Natural killer cell (primary cell): ENCODE measurements at regions not wholly inside any gene's neighbourhood (a gene's known extent, or its start where the extent isn't known, plus 50 kb on each side); places are given as distances from the start of the nearest gene placed in this dataset.

Experiments used
- ATAC-seq, 3 donors: fragments of 150-1000 bp in 2 of 3; fragments of 200-7000 bp in 1 of 3; cut with Tn5 transposase; 1 replicate in 1 of 3; 2 replicates in 2 of 3; pipeline ENCODE4 v1.10.0; 2021; ENCODE audit warnings: mild to moderate bottlenecking in 2 of 3, moderate library complexity in 2 of 3
- DNase-seq, 2 donors: peaks; one replicate each; pipeline versions ENCODE4 v3.0.0 to v3.0.0-alpha.2; 2013 to 2021; ENCODE audit warnings: mixed read lengths in 1 of 2
- H3K27ac ChIP-seq: one replicate; pipeline ENCODE4 v1.5.1; 2013; ENCODE audit warnings: mild to moderate bottlenecking, low read length
- H3K27me3 ChIP-seq: one replicate; pipeline ENCODE4 v1.6.1; 2013; ENCODE audit warnings: low read length; ENCODE audit not compliant: control insufficient read depth, insufficient read depth
- H3K36me3 ChIP-seq: one replicate; pipeline ENCODE4 v1.6.1; 2013; ENCODE audit warnings: low read length; ENCODE audit not compliant: control insufficient read depth, insufficient read depth
- H3K4me1 ChIP-seq: one replicate; pipeline ENCODE4 v1.6.1; 2013; ENCODE audit warnings: low read length; ENCODE audit not compliant: control insufficient read depth, insufficient read depth
- H3K4me3 ChIP-seq: one replicate; pipeline ENCODE4 v1.5.1; 2013; ENCODE audit warnings: low read length
- H3K9me3 ChIP-seq: one replicate; pipeline ENCODE4 v1.6.1; 2013; ENCODE audit warnings: low read length; ENCODE audit not compliant: control insufficient read depth, insufficient read depth
- H3K27ac Mint-ChIP-seq, 2 donors: one replicate each; pipeline ENCODE4 v1.8.0; 2022; ENCODE audit warnings: mild to moderate bottlenecking in 2 of 2, mixed read lengths in 2 of 2, moderate library complexity in 1 of 2
- H3K27me3 Mint-ChIP-seq, 2 donors: one replicate each; pipeline ENCODE4 v1.8.0; 2022; ENCODE audit warnings: low read depth in 2 of 2, mixed read lengths in 2 of 2
- H3K36me3 Mint-ChIP-seq: one replicate; pipeline ENCODE4 v1.8.0; 2022; ENCODE audit warnings: mixed read lengths
- H3K4me1 Mint-ChIP-seq, 2 donors: one replicate each; pipeline ENCODE4 v1.8.0; 2022; ENCODE audit warnings: mixed read lengths in 2 of 2
- H3K4me3 Mint-ChIP-seq: one replicate; pipeline ENCODE4 v1.8.0; 2022; ENCODE audit warnings: mild to moderate bottlenecking, moderate library complexity, mixed read lengths
- H3K9me3 Mint-ChIP-seq, 2 donors: one replicate each; pipeline ENCODE4 v1.8.0; 2022; ENCODE audit warnings: mixed read lengths in 2 of 2
- CTCF ChIP-seq: fragments of 200-600 bp; IDR thresholded peaks from one replicate; pipeline ENCODE4 v1.8.0; 2022; ENCODE audit warnings: antibody characterized with exemption
- WGBS: methylation state at CpG from one replicate; pipeline ENCODE4 v1.1.7; 2013; ENCODE audit warnings: missing lambda C conversion rate; ENCODE audit not compliant: insufficient coverage; 5-methylcytosine and 5-hydroxymethylcytosine counted together
- intact Hi-C: fragments of 100-400 bp; cut with micrococcal nuclease; formaldehyde crosslinking; loops from one replicate; pipeline ENCODE4 v1.14.2; 2022

GRCh38 chr12:82029936-82030335 lies 270.8 kb upstream of the PPFIA2 start:
- 43% methylated on average over 1 of the region's 1 CpG for WGBS
- H3K4me1 ChIP-seq: no peaks in the 10 kb centered on the region
- ATAC-seq: peak in 1 of 3 donors; percentile 49
- no peak for TF ChIP-seq CTCF
- Mint-ChIP-seq H3K4me3 (no peak overlapping the region), H3K27me3 (no peaks in the 10 kb centered on the region), H3K4me1 (no peaks in the 10 kb centered on the region), H3K9me3 (peaks cover 0 to 1% of the 10 kb centered on the region in 2 donors), H3K36me3 (no peaks in the 10 kb centered on the region), H3K27ac (no peak overlapping the region)
- no peaks in the 10 kb centered on the region for H3K27me3 ChIP-seq
- H3K9me3 ChIP-seq: no peaks in the 10 kb centered on the region
- no peak for DNase-seq
- no peak overlapping the region for H3K27ac ChIP-seq
- no peak overlapping the region for H3K4me3 ChIP-seq
- intact Hi-C loops: no loop called here
- H3K36me3 ChIP-seq: no peaks in the 10 kb centered on the region

GRCh38 chr12:82028772-82029171 lies 269.6 kb upstream of the PPFIA2 start:
- DNase-seq (no peak), ATAC-seq (no peak)
- Histone ChIP-seq H3K27ac (no peak overlapping the region), H3K9me3 (no peaks in the 10 kb centered on the region), H3K27me3 (no peaks in the 10 kb centered on the region), H3K4me1 (no peaks in the 10 kb centered on the region), H3K4me3 (no peak overlapping the region), H3K36me3 (no peaks in the 10 kb centered on the region)
- H3K27me3 Mint-ChIP-seq: peaks cover 0 to 9% of the 10 kb centered on the region in 2 donors
- intact Hi-C loops: no loop called here
- TF ChIP-seq CTCF: no peak
- no peak overlapping the region for H3K27ac Mint-ChIP-seq
- H3K4me1 Mint-ChIP-seq: no peaks in the 10 kb centered on the region
- no CpG with 5 or more reads among the region's 1 CpG for WGBS
- no peaks in the 10 kb centered on the region for H3K36me3 Mint-ChIP-seq
- H3K9me3 Mint-ChIP-seq: no peaks in the 10 kb centered on the region
- H3K4me3 Mint-ChIP-seq: no peak overlapping the region

- Mint-ChIP-seq H3K36me3 (no peaks in the 10 kb centered on the region), H3K4me1 (no peaks in the 10 kb centered on the region), H3K27me3 (peaks cover 0 to 9% of the 10 kb centered on the region in 2 donors), H3K4me3 (no peak overlapping the region), H3K27ac (no peak overlapping the region), H3K9me3 (no peaks in the 10 kb centered on the region)
- WGBS: 100% methylated on average over 1 of the region's 1 CpG
- H3K4me3 ChIP-seq: no peak overlapping the region
- DNase-seq (no peak), ATAC-seq (no peak)
- no peaks in the 10 kb centered on the region for H3K36me3 ChIP-seq
- intact Hi-C loops: no loop called here
- H3K9me3 ChIP-seq: no peaks in the 10 kb centered on the region
- TF ChIP-seq CTCF: no peak
- no peaks in the 10 kb centered on the region for H3K4me1 ChIP-seq
- no peaks in the 10 kb centered on the region for H3K27me3 ChIP-seq
- no peak overlapping the region for H3K27ac ChIP-seq
Observed at GRCh38 chr12:82027612-82028011, 268.5 kb upstream of the PPFIA2 start.

GRCh38 chr12:82025462-82025861 lies 266.3 kb upstream of the PPFIA2 start:
- Histone ChIP-seq H3K27me3 (no peaks in the 10 kb centered on the region), H3K36me3 (no peaks in the 10 kb centered on the region), H3K4me1 (no peaks in the 10 kb centered on the region), H3K4me3 (no peak overlapping the region), H3K9me3 (no peaks in the 10 kb centered on the region), H3K27ac (no peak overlapping the region)
- Mint-ChIP-seq H3K27me3 (peaks cover 0 to 9% of the 10 kb centered on the region in 2 donors), H3K4me3 (no peak overlapping the region), H3K9me3 (no peaks in the 10 kb centered on the region), H3K4me1 (no peaks in the 10 kb centered on the region), H3K27ac (no peak overlapping the region), H3K36me3 (no peaks in the 10 kb centered on the region)
- 86% methylated on average over 5 of the region's 7 CpGs for WGBS
- intact Hi-C loops: no loop called here
- no peak for TF ChIP-seq CTCF
- DNase-seq (no peak), ATAC-seq (no peak)
